ENCODE measurements at regions not wholly inside any gene's neighbourhood (a gene's known extent, or its start where the extent isn't known, plus 50 kb on each side); places are given as distances from the start of the nearest gene placed in this dataset.
"Not testable (repeated sequence)": the region's sequence is repeated elsewhere in the genome, so short reads cannot be mapped to it uniquely, and the experiment has no call there.

DNA sequence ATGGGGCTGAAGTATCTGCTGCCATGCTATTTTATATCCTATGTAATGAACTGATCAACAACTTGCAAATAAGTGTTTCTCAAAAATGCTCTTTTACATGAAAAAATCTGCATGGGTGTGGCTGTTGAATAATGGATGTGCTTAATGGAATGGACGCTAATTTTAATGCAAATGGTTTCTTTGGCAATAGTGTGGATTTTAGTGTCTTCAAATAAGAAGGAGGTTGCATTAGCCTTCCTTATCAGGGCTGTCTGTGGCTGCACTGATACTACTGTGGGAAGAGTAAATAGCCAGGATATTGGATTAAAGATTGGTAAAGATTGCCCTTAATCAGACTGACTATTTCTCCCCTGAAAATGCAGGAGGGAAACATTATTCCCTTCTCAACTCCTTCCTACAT is 121.9 kb upstream of the STK32A start:
- FAIRE-seq: no peak
- no peaks in the 10 kb centered on the region for H3K9me1 ChIP-seq (ENCODE audit: control insufficient read depth, extremely low read depth, insufficient read depth, low read length)
- dilution Hi-C loops (cut with MboI; ENCODE audit: extremely low pct_ligation_motif_present, low sequenced_read_pairs): no loop called here

DNA sequence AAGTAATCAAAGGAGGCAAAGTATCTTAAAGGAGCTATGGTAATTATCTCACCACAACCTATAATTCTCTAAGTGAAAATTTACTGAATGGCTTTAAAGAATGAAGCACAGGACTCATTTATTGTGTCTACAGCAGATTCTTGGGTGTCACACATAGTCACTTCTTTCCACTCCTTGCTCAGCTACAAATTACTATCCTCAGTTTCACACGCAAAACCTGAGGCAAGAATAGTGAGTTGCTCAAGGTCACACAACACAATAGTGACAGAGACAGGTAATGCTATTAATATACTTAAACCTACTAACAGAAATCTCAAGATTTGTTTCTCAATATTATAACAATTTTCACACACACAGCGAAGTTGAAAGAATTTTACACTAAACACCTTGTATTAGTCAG is 120.9 kb upstream of the STK32A start:
- no peak for FAIRE-seq

More for the DNA sequence above, 121.9 kb upstream of the STK32A start:
- no peak overlapping the region for H2AFZ ChIP-seq (ENCODE audit: control insufficient read depth, low read length)
- DNase-seq (ENCODE audit: low read depth, low spot score): no peak
- TF ChIP-seq CTCF (optimal IDR thresholded peaks at IDR 0.05 in 1 of 3, IDR thresholded peaks at IDR 0.05 in 1 of 3, conservative IDR thresholded peaks at IDR 0.05 in 1 of 3; ENCODE audit: extremely low read depth in 1 of 3, insufficient read depth in 2 of 3, low read length in 3 of 3) (no peak), EZH2 (IDR thresholded peaks at IDR 0.05; ENCODE audit: low read length) (no peak)
- no peaks in the 10 kb centered on the region for H3K4me1 ChIP-seq (ENCODE audit: control insufficient read depth, extremely low read depth, insufficient read depth, low read length)
- no peaks in the 10 kb centered on the region for H3K79me2 ChIP-seq (ENCODE audit: control insufficient read depth, insufficient read depth, low read length)
- no peak overlapping the region for H3K9ac ChIP-seq (ENCODE audit: control insufficient read depth, extremely low read depth, insufficient read depth, low read length)
- no peak overlapping the region for H3K4me2 ChIP-seq (ENCODE audit: control insufficient read depth, extremely low read depth, insufficient read depth, low read depth, low read length)
- H4K20me1 ChIP-seq (ENCODE audit: control insufficient read depth, extremely low read depth, insufficient read depth, low read length): no peaks in the 10 kb centered on the region
- no peaks in the 10 kb centered on the region for H3K36me3 ChIP-seq (ENCODE audit: control insufficient read depth in 2 of 2, extremely low read depth in 1 of 2, insufficient read depth in 2 of 2, low read length in 2 of 2)
- no peaks in the 10 kb centered on the region for H3K27me3 ChIP-seq (ENCODE audit: control insufficient read depth, extremely low read depth, insufficient read depth, low read length)
- H3K27ac ChIP-seq (ENCODE audit: control insufficient read depth, insufficient read depth, low read length): no peak overlapping the region
- H3K9me3 ChIP-seq (ENCODE audit: control insufficient read depth, low read depth, low read length): no peaks in the 10 kb centered on the region
- H3K4me3 ChIP-seq (ENCODE audit: control insufficient read depth in 2 of 3, extremely low read depth in 1 of 3, insufficient read depth in 2 of 3, low read depth in 1 of 3, low read length in 3 of 3): no peak overlapping the region

GRCh38 chr5:147139759-147140158 is 95.1 kb upstream of the STK32A start:
- H3K9me1 ChIP-seq (ENCODE audit: control insufficient read depth, extremely low read depth, insufficient read depth, low read length); H3K36me3 ChIP-seq (ENCODE audit: control insufficient read depth in 2 of 2, extremely low read depth in 1 of 2, insufficient read depth in 2 of 2, low read length in 2 of 2); dilution Hi-C loops (cut with MboI; ENCODE audit: extremely low pct_ligation_motif_present, low sequenced_read_pairs); H3K79me2 ChIP-seq (ENCODE audit: control insufficient read depth, insufficient read depth, low read length); H3K9me3 ChIP-seq (ENCODE audit: control insufficient read depth, low read depth, low read length); H3K27ac ChIP-seq (ENCODE audit: control insufficient read depth, insufficient read depth, low read length); H3K4me3 ChIP-seq (ENCODE audit: control insufficient read depth in 2 of 3, extremely low read depth in 1 of 3, insufficient read depth in 2 of 3, low read depth in 1 of 3, low read length in 3 of 3); H3K4me2 ChIP-seq (ENCODE audit: control insufficient read depth, extremely low read depth, insufficient read depth, low read depth, low read length); H2AFZ ChIP-seq (ENCODE audit: control insufficient read depth, low read length); H3K4me1 ChIP-seq (ENCODE audit: control insufficient read depth, extremely low read depth, insufficient read depth, low read length); DNase-seq (ENCODE audit: low read depth, low spot score); H4K20me1 ChIP-seq (ENCODE audit: control insufficient read depth, extremely low read depth, insufficient read depth, low read length); H3K27me3 ChIP-seq (ENCODE audit: control insufficient read depth, extremely low read depth, insufficient read depth, low read length); H3K9ac ChIP-seq (ENCODE audit: control insufficient read depth, extremely low read depth, insufficient read depth, low read length); FAIRE-seq: not testable (repeated sequence)

More for the DNA sequence above, 120.9 kb upstream of the STK32A start:
- dilution Hi-C loops (cut with MboI; ENCODE audit: extremely low pct_ligation_motif_present, low sequenced_read_pairs): no loop called here
- no peaks in the 10 kb centered on the region for H3K79me2 ChIP-seq (ENCODE audit: control insufficient read depth, insufficient read depth, low read length)
- H3K36me3 ChIP-seq (ENCODE audit: control insufficient read depth in 2 of 2, extremely low read depth in 1 of 2, insufficient read depth in 2 of 2, low read length in 2 of 2): no peaks in the 10 kb centered on the region
- no peak overlapping the region for H3K4me2 ChIP-seq (ENCODE audit: control insufficient read depth, extremely low read depth, insufficient read depth, low read depth, low read length)
- no peaks in the 10 kb centered on the region for H3K9me1 ChIP-seq (ENCODE audit: control insufficient read depth, extremely low read depth, insufficient read depth, low read length)
- no peak overlapping the region for H2AFZ ChIP-seq (ENCODE audit: control insufficient read depth, low read length)
- DNase-seq (ENCODE audit: low read depth, low spot score): no peak
- no peaks in the 10 kb centered on the region for H3K4me1 ChIP-seq (ENCODE audit: control insufficient read depth, extremely low read depth, insufficient read depth, low read length)
- H3K4me3 ChIP-seq (ENCODE audit: control insufficient read depth in 2 of 3, extremely low read depth in 1 of 3, insufficient read depth in 2 of 3, low read depth in 1 of 3, low read length in 3 of 3): no peak overlapping the region
- no peak overlapping the region for H3K27ac ChIP-seq (ENCODE audit: control insufficient read depth, insufficient read depth, low read length)
- H3K9ac ChIP-seq (ENCODE audit: control insufficient read depth, extremely low read depth, insufficient read depth, low read length): no peak overlapping the region
- TF ChIP-seq EZH2 (IDR thresholded peaks at IDR 0.05; ENCODE audit: low read length) (no peak), CTCF (optimal IDR thresholded peaks at IDR 0.05 in 1 of 3, IDR thresholded peaks at IDR 0.05 in 1 of 3, conservative IDR thresholded peaks at IDR 0.05 in 1 of 3; ENCODE audit: extremely low read depth in 1 of 3, insufficient read depth in 2 of 3, low read length in 3 of 3) (no peak)
- H4K20me1 ChIP-seq (ENCODE audit: control insufficient read depth, extremely low read depth, insufficient read depth, low read length): no peaks in the 10 kb centered on the region
- no peaks in the 10 kb centered on the region for H3K27me3 ChIP-seq (ENCODE audit: control insufficient read depth, extremely low read depth, insufficient read depth, low read length)
- no peaks in the 10 kb centered on the region for H3K9me3 ChIP-seq (ENCODE audit: control insufficient read depth, low read depth, low read length)
